Dermis microvascular lymphatic vessel endothelial cell (primary cell): ENCODE measurements at regions not wholly inside any gene's neighbourhood (a gene's known extent, or its start where the extent isn't known, plus 50 kb on each side); places are given as distances from the start of the nearest gene placed in this dataset.
A peak's percentile ranks its signal among the peaks of the same experiment; 100 is the strongest.
"Not testable (repeated sequence)": the region's sequence is repeated elsewhere in the genome, so short reads cannot be mapped to it uniquely, and the experiment has no call there.

ENCODE experiments used
- DNase-seq, 2 donors: peaks; one replicate each; pipeline versions ENCODE4 v3.0.0 to v3.0.0-alpha.2; 2010; ENCODE audit warnings: low read depth in 2 of 2

GRCh38 chr6:13874191-13874549 lies 50.6 kb upstream of the RNF182 start:
- DNase-seq = no peak

- DNase-seq = peak; percentile 7 to 33
Observed at GRCh38 chr6:13873288-13874190, 51.2 kb upstream of the RNF182 start.

- no peak for DNase-seq
Observed at GRCh38 chr6:13872681-13873080, 52.1 kb upstream of the RNF182 start.

GRCh38 chr6:13872006-13872405 lies 52.7 kb upstream of the RNF182 start:
- not testable (repeated sequence) for DNase-seq

GRCh38 chr6:13870214-13870830 lies 54.4 kb upstream of the RNF182 start:
- DNase-seq = no peak

GRCh38 chr6:13868236-13868635 lies 53.9 kb upstream of the MCUR1 start:
- DNase-seq = no peak

GRCh38 chr6:13866301-13866700 lies 51.9 kb upstream of the MCUR1 start:
- no peak for DNase-seq

GRCh38 chr6:13865141-13865540 lies 50.8 kb upstream of the MCUR1 start:
- no peak for DNase-seq

GRCh38 chr6:13864669-13865068 lies 50.3 kb upstream of the MCUR1 start:
- not testable (repeated sequence) for DNase-seq
